Putamen (tissue), 1 donor: ENCODE measurements at regions not wholly inside any gene's neighbourhood (a gene's known extent, or its start where the extent isn't known, plus 50 kb on each side); places are given as distances from the start of the nearest gene placed in this dataset.

Source experiments
- DNase-seq: peaks from one replicate; pipeline ENCODE4 v3.0.0-alpha.2; 2016; ENCODE audit warnings: low spot score

- no peak for DNase-seq
These were observed 1954.1 kb upstream of the CELF4 start for GRCh38 chr18:39519741-39520140.

DNA sequence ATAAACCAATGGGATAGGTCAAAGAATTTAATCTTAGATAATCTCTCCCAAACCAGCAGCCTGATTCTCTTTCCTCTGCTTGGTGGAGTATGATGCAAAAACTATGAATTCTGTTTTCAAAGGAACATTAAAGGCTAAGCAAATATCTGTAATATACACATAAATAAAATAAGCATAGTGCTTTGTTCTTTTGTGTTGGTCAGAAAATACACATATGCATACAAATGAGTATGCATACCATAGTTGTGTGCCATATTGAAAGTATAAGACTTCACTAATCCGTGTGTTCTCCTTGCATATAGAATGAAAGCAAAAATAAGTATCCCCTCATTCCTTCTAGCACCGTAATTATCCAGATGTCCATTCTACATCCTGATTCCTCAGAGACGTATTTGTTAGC lies 1949.7 kb upstream of the CELF4 start:
- no peak for DNase-seq

DNA sequence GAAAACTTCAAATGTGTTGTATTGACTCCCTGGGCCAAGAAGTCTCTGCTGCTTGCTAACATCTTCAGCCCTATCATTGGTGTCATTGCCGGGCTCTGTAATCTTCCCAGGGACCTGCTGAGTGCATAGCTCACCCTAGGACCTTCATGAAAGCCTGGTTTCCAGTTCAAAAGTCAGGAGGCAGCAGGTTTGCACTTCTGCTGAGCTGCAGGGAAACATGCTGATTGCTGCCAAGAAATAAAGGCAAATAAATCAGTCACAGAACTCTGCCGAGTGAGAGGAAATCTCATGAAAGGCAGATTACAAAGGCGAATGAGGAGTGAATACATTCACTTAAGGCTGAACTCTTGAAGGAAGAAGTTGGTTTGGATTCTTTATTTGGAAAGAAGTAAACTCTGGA lies 1947.6 kb upstream of the CELF4 start:
- no peak for DNase-seq

DNA sequence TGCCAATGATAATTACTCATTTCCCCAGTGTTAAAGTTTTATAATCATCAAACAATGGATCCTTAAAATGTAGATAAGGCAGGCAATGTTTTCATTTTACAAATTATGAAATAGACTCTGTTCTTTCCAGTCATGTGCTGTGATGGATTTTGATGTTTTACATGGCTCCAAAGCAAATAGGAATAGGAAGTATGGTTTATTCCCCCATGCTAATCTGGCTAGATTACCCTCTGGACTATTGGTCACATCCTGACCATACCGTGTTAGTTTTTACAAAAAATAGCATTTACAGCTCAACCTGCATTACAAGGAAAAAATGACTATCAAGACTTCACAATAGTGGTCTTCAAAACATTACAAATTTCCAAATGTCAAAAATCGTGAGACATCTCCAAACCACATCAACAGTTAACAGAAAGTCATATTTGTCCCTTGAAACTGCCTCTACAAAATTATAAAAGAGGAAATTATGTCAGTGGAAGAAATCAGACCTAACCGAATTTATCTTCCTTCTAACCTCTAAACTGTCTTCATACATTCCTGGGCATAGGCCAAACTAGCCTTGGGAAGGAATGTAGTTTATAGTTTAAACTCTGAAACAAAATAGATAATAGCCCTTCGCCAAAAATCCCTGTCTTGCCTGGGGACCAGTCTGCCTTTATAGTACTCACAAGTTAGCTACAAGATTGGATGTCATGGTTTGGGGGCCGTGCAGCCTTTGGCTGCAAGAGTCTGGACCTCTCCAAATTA lies 1941.2 kb upstream of the CELF4 start:
- no peak for DNase-seq

DNA sequence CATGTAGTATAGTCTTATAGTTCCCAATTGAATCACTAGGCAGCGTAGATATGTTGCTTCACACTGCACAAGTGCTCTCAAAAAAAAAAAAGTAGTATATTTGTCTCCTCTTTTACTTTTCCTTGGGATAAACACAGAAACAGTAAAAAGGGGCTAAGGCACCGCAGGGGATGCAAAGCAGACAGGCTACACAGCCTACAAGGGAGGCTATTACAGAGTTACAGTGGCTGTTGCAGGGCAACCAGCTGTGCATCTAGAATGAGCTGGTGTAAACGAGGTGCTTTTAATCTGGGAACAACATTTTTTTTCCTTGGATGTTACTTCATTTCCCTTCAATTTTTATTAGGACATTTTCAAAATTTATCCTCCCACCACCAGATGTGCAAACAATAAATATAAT lies 1934.7 kb upstream of the CELF4 start:
- no peak for DNase-seq

- DNase-seq, result no peak
These were observed 1932.2 kb upstream of the CELF4 start for GRCh38 chr18:39497821-39498220.

GRCh38 chr18:39496986-39497385 lies 1931.4 kb upstream of the CELF4 start:
- no peak for DNase-seq

GRCh38 chr18:39494211-39494896 lies 1928.8 kb upstream of the CELF4 start:
- no peak for DNase-seq

DNA sequence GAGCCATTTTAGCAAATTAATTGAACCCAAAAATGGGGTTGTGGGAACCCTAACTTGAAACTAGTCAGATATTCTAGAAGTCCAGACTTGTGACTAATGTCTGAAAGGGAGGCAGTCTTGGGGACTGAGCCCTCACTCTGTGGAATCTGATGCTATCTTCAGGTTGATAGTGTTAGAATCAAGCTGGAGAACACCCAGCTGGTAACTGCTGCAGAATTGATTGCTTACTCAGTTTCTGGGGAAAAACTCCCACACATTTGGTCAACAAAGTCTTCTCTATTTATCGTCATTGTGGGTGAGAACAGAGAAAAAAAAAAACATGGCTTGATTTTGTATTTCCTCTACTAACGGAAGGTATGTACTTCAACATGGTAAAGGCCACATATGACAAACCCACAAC lies 1925.8 kb upstream of the CELF4 start:
- no peak for DNase-seq

DNA sequence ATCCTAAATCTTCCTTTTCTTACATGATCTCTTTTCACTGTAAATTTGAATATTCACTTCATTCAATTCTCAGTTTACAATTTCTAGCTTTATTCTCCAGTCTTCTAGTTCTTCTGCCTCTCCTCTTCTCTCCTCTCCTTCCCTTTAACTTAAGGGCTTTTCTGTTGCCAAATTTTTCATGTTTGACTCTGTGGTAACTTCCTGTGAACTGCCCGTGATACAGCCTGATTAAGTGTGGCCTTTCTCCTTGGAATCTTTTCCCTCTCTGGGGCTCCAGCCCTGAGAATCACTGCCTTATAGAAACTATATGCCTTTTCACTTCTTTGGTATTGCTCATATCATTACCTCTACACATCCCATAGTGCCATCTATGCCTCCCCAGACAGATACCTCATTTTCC lies 1923.8 kb upstream of the CELF4 start:
- DNase-seq, result no peak

- DNase-seq, result no peak
These were observed 1922.3 kb upstream of the CELF4 start for GRCh38 chr18:39487932-39488331.

- no peak for DNase-seq
These were observed 1920.7 kb upstream of the CELF4 start for GRCh38 chr18:39486268-39486667.

- DNase-seq, result no peak
These were observed 1920.1 kb upstream of the CELF4 start for GRCh38 chr18:39485696-39486095.

DNA sequence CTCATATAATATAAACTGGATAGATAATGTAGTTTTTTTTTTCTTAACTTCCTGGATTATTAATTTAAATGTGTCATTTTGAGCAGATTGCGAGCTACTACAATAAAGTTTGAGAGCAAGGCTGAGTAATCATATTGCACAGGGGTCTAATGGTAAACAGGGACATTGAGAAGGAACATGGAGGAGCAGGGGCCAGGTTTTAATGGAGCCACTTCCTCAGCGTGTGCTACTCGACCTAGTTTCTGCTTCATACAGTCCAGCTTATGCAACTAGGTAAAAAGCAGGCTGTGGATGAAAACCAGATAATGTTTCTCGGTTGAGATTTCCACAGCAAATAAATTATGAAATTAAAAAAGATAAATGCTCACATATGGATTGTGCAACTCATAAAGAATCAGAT lies 1915.7 kb upstream of the CELF4 start:
- DNase-seq, result no peak

DNA sequence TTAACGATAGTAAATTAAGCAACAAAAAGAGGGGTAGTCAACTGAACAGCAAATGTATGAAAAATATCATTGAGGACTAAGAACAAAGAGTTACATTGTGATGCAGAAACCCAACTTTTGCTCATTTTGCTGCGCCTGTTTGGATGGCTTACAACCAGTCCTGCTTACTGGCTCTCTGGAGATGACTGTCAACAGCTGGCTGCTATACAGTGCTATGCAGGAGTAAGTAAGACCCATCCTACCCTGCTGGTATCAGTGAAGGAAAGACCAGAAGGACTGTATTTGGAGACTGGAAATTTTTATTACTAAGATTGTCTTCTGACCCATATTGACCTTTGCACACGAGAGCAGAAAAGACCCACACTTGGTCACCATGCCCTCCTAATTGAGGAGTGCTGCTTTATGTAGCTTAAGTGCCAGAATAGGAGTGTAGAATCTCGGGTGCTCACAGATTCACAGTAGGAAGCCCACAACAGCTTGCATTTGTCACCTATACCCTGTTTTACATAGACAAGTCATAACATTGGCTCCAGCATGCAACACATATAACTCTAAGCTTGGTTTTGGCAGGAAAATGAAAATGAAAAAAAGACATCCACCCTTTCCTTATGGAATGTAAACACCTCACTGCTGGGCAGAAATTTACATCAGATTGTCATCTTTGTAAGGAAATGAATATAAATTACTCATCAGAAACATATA lies 1915.0 kb upstream of the CELF4 start:
- no peak for DNase-seq

DNA sequence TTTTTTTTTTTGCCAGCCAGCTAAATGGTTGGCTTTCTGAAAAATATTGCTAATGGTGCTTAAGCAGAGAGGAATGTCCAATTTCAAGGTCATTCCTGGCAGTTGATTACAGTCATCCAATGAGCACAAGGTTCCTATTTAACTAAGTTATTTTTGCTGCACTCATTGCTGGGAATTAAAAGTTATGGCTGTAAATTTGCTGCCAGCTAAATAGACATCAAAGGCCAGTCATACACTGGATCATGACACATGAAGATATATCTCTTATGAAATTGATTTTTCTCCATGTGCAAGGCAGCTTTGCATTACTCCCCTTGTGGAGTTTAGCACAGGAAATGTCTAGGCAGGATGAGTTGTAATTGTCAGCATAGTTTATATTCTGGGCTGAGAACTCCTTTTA lies 1898.4 kb upstream of the CELF4 start:
- DNase-seq, result no peak

DNA sequence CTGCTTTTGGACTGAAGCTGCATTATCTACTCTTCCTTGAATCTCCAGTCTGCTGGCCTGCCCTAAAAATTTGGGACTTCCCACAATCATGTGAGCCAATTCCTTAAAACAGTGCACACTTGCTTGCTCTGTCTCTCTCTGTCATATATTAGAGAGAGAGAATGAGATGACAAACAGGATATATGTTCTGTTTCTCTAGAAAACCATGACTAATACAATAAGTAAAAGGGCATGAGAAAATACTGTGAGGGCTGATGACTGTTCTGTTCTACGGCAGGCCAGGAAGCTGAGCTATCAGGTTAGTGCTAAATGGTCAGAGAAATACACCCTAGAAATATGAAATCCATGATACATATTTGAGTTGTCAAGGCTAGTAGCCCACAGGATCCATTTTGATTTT lies 1896.8 kb upstream of the CELF4 start:
- DNase-seq, result no peak

- DNase-seq, result no peak
These were observed 1894.5 kb upstream of the CELF4 start for GRCh38 chr18:39460136-39460535.

DNA sequence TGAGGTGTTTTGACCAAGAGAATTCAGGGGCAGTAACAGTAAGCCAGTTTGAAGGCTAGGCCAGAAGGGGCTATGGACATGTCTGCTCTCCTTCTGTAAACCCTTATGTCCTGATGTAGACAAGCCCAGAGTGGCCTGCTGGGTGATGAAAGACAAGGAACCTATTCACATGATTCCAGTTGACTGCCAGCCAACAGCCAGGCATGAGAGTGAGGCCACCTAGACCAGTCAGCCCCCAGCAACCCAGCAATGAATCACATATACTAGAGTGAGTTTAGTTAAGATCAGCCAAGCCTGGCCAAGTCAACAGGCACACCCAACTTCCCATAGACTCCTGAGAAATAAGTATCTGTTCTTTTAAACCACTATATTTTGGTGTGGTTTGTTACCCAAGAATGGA lies 1889.7 kb upstream of the CELF4 start:
- no peak for DNase-seq

DNA sequence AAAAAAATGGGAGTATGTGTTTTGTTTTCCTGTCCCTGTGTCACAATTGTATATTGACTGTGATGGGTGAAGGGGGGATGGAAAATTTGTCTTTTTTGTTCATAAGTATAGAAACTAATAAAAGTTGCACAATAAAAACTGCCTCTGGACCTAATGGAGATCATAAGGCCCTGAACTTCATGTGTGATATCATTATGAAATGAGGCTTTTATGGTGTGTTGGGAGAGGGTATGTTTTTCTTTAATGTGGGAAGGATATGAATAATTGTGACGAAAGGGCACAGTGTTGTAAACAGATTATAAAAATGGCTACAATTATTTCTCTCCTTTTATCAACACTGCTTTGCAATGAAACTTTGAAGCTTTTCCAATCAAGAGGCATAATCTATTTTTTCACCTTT lies 1889.3 kb upstream of the CELF4 start:
- DNase-seq, result no peak

DNA sequence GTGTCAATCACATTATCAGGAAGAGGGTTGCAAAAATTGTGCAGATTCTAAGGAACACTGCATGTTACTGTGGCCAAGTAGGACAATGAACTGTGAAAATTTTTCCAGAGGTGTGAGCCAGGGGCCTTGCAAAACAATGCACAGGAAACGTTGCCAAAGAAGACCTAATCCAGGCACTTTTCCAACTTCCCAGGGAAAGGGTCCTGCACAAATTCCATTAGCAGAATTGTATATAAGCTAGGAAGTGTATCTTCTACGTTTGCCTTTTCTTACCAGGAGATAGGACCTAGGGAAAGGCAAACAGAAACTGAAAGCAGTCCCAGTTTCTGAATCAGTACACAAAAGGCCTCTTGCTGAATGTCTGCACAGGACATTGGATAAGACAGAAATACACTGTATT lies 1888.3 kb upstream of the CELF4 start:
- peak; percentile 35 for DNase-seq

- no peak for DNase-seq
These were observed 1887.8 kb upstream of the CELF4 start for GRCh38 chr18:39453356-39453755.

DNA sequence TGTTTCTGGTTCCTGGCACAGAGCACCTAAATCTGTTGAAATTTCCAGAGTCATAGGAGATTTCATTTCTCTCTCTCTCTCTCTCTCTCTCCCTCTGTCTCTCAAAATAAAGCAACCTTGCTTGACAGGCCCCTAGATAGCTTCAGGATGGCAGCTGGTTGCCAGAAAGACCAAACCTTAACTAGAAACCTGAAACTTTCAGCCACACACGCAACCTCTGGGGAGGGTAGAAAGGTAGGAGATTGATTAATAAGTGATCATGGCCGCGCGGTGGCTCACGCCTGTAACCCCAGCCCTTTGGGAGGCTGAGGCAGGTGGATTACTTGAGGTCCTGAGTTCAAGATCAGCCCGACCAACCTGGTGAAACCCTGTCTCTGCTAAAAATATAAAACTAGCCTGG lies 1885.4 kb upstream of the CELF4 start:
- DNase-seq, result no peak
